ENCODE measurements at regions not wholly inside any gene's neighbourhood (a gene's known extent, or its start where the extent isn't known, plus 50 kb on each side); places are given as distances from the start of the nearest gene placed in this dataset.
A peak's percentile ranks its signal among the peaks of the same experiment; 100 is the strongest.

GRCh38 chr13:44224450-44225149, 149.0 kb upstream of the SERP2 start:
- Histone ChIP-seq H3K4me1 (ENCODE audit: control insufficient read depth, low read depth, low read length) (no peaks in the 10 kb centered on the region), H2BK15ac (replicated peaks; ENCODE audit: low read depth) (no peak overlapping the region), H4K8ac (ENCODE audit: low read depth, low read length) (no peak overlapping the region), H2BK5ac (ENCODE audit: low read length) (no peak overlapping the region), H3K79me2 (ENCODE audit: control insufficient read depth, insufficient read depth, low read length) (no peaks in the 10 kb centered on the region), H3K4ac (ENCODE audit: low read depth, low read length) (no peak overlapping the region), H3K18ac (ENCODE audit: low read length) (no peak overlapping the region), H3K27ac (ENCODE audit: low read depth, low read length) (no peak overlapping the region), H3K9ac (ENCODE audit: low read length) (no peak overlapping the region), H3K27me3 (ENCODE audit: insufficient read depth, low read length, poor library complexity) (no peaks in the 10 kb centered on the region), H3K36me3 (ENCODE audit: control insufficient read depth, insufficient read depth, low read length) (no peaks in the 10 kb centered on the region), H2BK120ac (ENCODE audit: low read depth, low read length) (no peak overlapping the region), H2AK5ac (ENCODE audit: low read length) (no peak overlapping the region), H3K4me3 (ENCODE audit: low read length) (no peak overlapping the region), H4K5ac (ENCODE audit: low read length) (no peak overlapping the region), H3K79me1 (ENCODE audit: low read length) (no peaks in the 10 kb centered on the region), H3K4me2 (ENCODE audit: low read length) (no peak overlapping the region), H3K23ac (ENCODE audit: low read length) (no peak overlapping the region), H3K56ac (ENCODE audit: low read length) (no peak overlapping the region)
- WGBS (ENCODE audit: extremely low coverage, insufficient coverage, low lambda C conversion rate): no CpG with 5 or more reads among the region's 2 CpGs
- no peak for DNase-seq

GRCh38 chr13:44229371-44230030, 144.1 kb upstream of the SERP2 start:
- no peak overlapping the region for H3K18ac ChIP-seq (ENCODE audit: low read length)
- no peak overlapping the region for H3K4me3 ChIP-seq (ENCODE audit: low read length)
- no peak overlapping the region for H2AK5ac ChIP-seq (ENCODE audit: low read length)
- no peak overlapping the region for H3K9ac ChIP-seq (ENCODE audit: low read length)
- WGBS (ENCODE audit: extremely low coverage, insufficient coverage, low lambda C conversion rate): no CpG with 5 or more reads among the region's 11 CpGs
- no peaks in the 10 kb centered on the region for H3K27me3 ChIP-seq (ENCODE audit: insufficient read depth, low read length, poor library complexity)
- no peak overlapping the region for H2BK15ac ChIP-seq (replicated peaks; ENCODE audit: low read depth)
- H3K79me2 ChIP-seq (ENCODE audit: control insufficient read depth, insufficient read depth, low read length): no peaks in the 10 kb centered on the region
- no peak overlapping the region for H3K4ac ChIP-seq (ENCODE audit: low read depth, low read length)
- no peaks in the 10 kb centered on the region for H3K36me3 ChIP-seq (ENCODE audit: control insufficient read depth, insufficient read depth, low read length)
- H3K23ac ChIP-seq (ENCODE audit: low read length): no peak overlapping the region
- H3K4me1 ChIP-seq (ENCODE audit: control insufficient read depth, low read depth, low read length): no peaks in the 10 kb centered on the region
- H4K8ac ChIP-seq (ENCODE audit: low read depth, low read length): no peak overlapping the region
- no peak for DNase-seq
- no peak overlapping the region for H3K56ac ChIP-seq (ENCODE audit: low read length)
- no peak overlapping the region for H3K27ac ChIP-seq (ENCODE audit: low read depth, low read length)
- no peak overlapping the region for H4K5ac ChIP-seq (ENCODE audit: low read length)
- H3K4me2 ChIP-seq (ENCODE audit: low read length): no peak overlapping the region
- no peaks in the 10 kb centered on the region for H3K79me1 ChIP-seq (ENCODE audit: low read length)
- no peak overlapping the region for H2BK120ac ChIP-seq (ENCODE audit: low read depth, low read length)
- no peak overlapping the region for H2BK5ac ChIP-seq (ENCODE audit: low read length)

- Histone ChIP-seq H3K4ac (ENCODE audit: low read depth, low read length) (no peak overlapping the region), H3K4me3 (ENCODE audit: low read length) (no peak overlapping the region), H3K4me1 (ENCODE audit: control insufficient read depth, low read depth, low read length) (no peaks in the 10 kb centered on the region), H3K9ac (ENCODE audit: low read length) (no peak overlapping the region), H3K56ac (ENCODE audit: low read length) (no peak overlapping the region), H3K79me1 (ENCODE audit: low read length) (no peaks in the 10 kb centered on the region), H2BK5ac (ENCODE audit: low read length) (no peak overlapping the region), H3K27ac (ENCODE audit: low read depth, low read length) (no peak overlapping the region), H2BK15ac (replicated peaks; ENCODE audit: low read depth) (no peak overlapping the region), H4K8ac (ENCODE audit: low read depth, low read length) (no peak overlapping the region), H3K27me3 (ENCODE audit: insufficient read depth, low read length, poor library complexity) (no peaks in the 10 kb centered on the region), H3K4me2 (ENCODE audit: low read length) (no peak overlapping the region), H3K23ac (ENCODE audit: low read length) (no peak overlapping the region), H3K79me2 (ENCODE audit: control insufficient read depth, insufficient read depth, low read length) (no peaks in the 10 kb centered on the region), H2BK120ac (ENCODE audit: low read depth, low read length) (no peak overlapping the region), H3K18ac (ENCODE audit: low read length) (no peak overlapping the region), H4K5ac (ENCODE audit: low read length) (no peak overlapping the region), H2AK5ac (ENCODE audit: low read length) (no peak overlapping the region), H3K36me3 (ENCODE audit: control insufficient read depth, insufficient read depth, low read length) (no peaks in the 10 kb centered on the region)
- no peak for DNase-seq
- no CpG with 5 or more reads among the region's 7 CpGs for WGBS (ENCODE audit: extremely low coverage, insufficient coverage, low lambda C conversion rate)
Observed at GRCh38 chr13:44230071-44230470, 143.6 kb upstream of the SERP2 start.

- H4K8ac ChIP-seq (ENCODE audit: low read depth, low read length): no peak overlapping the region
- DNase-seq: no peak
- no peak overlapping the region for H3K18ac ChIP-seq (ENCODE audit: low read length)
- no peak overlapping the region for H3K9ac ChIP-seq (ENCODE audit: low read length)
- no peak overlapping the region for H3K27ac ChIP-seq (ENCODE audit: low read depth, low read length)
- H2BK15ac ChIP-seq (replicated peaks; ENCODE audit: low read depth): no peak overlapping the region
- no peaks in the 10 kb centered on the region for H3K36me3 ChIP-seq (ENCODE audit: control insufficient read depth, insufficient read depth, low read length)
- no peak overlapping the region for H4K5ac ChIP-seq (ENCODE audit: low read length)
- WGBS (ENCODE audit: extremely low coverage, insufficient coverage, low lambda C conversion rate): no CpG with 5 or more reads among the region's 6 CpGs
- no peak overlapping the region for H2AK5ac ChIP-seq (ENCODE audit: low read length)
- H3K4me2 ChIP-seq (ENCODE audit: low read length): no peak overlapping the region
- no peaks in the 10 kb centered on the region for H3K79me2 ChIP-seq (ENCODE audit: control insufficient read depth, insufficient read depth, low read length)
- no peak overlapping the region for H3K4me3 ChIP-seq (ENCODE audit: low read length)
- no peaks in the 10 kb centered on the region for H3K4me1 ChIP-seq (ENCODE audit: control insufficient read depth, low read depth, low read length)
- no peaks in the 10 kb centered on the region for H3K79me1 ChIP-seq (ENCODE audit: low read length)
- no peak overlapping the region for H2BK5ac ChIP-seq (ENCODE audit: low read length)
- H3K56ac ChIP-seq (ENCODE audit: low read length): no peak overlapping the region
- no peaks in the 10 kb centered on the region for H3K27me3 ChIP-seq (ENCODE audit: insufficient read depth, low read length, poor library complexity)
- H3K4ac ChIP-seq (ENCODE audit: low read depth, low read length): no peak overlapping the region
- no peak overlapping the region for H2BK120ac ChIP-seq (ENCODE audit: low read depth, low read length)
- no peak overlapping the region for H3K23ac ChIP-seq (ENCODE audit: low read length)
Observed at GRCh38 chr13:44230736-44231135, 142.9 kb upstream of the SERP2 start.

GRCh38 chr13:44231786-44232516, 141.7 kb upstream of the SERP2 start:
- no peak overlapping the region for H2AK5ac ChIP-seq (ENCODE audit: low read length)
- H2BK5ac ChIP-seq (ENCODE audit: low read length): no peak overlapping the region
- no peak overlapping the region for H3K56ac ChIP-seq (ENCODE audit: low read length)
- no peaks in the 10 kb centered on the region for H3K79me2 ChIP-seq (ENCODE audit: control insufficient read depth, insufficient read depth, low read length)
- peak overlapping the region; percentile 8 for H3K27ac ChIP-seq (ENCODE audit: low read depth, low read length)
- no peak overlapping the region for H3K9ac ChIP-seq (ENCODE audit: low read length)
- H3K4me3 ChIP-seq (ENCODE audit: low read length): no peak overlapping the region
- no peak overlapping the region for H3K4ac ChIP-seq (ENCODE audit: low read depth, low read length)
- H3K36me3 ChIP-seq (ENCODE audit: control insufficient read depth, insufficient read depth, low read length): no peaks in the 10 kb centered on the region
- no peak overlapping the region for H4K5ac ChIP-seq (ENCODE audit: low read length)
- no peak overlapping the region for H3K4me2 ChIP-seq (ENCODE audit: low read length)
- H3K79me1 ChIP-seq (ENCODE audit: low read length): no peaks in the 10 kb centered on the region
- peak overlapping the region; percentile 72 for H3K18ac ChIP-seq (ENCODE audit: low read length)
- no peak overlapping the region for H4K8ac ChIP-seq (ENCODE audit: low read depth, low read length)
- H3K27me3 ChIP-seq (ENCODE audit: insufficient read depth, low read length, poor library complexity): no peaks in the 10 kb centered on the region
- H2BK15ac ChIP-seq (replicated peaks; ENCODE audit: low read depth): no peak overlapping the region
- peak; percentile 97 for DNase-seq
- no peaks in the 10 kb centered on the region for H3K4me1 ChIP-seq (ENCODE audit: control insufficient read depth, low read depth, low read length)
- WGBS (ENCODE audit: extremely low coverage, insufficient coverage, low lambda C conversion rate): no CpG with 5 or more reads among the region's 15 CpGs
- no peak overlapping the region for H2BK120ac ChIP-seq (ENCODE audit: low read depth, low read length)
- H3K23ac ChIP-seq (ENCODE audit: low read length): no peak overlapping the region
